ENCODE measurements at regions not wholly inside any gene's neighbourhood (a gene's known extent, or its start where the extent isn't known, plus 50 kb on each side); places are given as distances from the start of the nearest gene placed in this dataset.
"Not testable (repeated sequence)": the region's sequence is repeated elsewhere in the genome, so short reads cannot be mapped to it uniquely, and the experiment has no call there.

- H3K27ac ChIP-seq (ENCODE audit: low read depth, low read length); H3K9me2 ChIP-seq (replicated peaks; ENCODE audit: control insufficient read depth, low read length); H3K27me3 ChIP-seq (ENCODE audit: control insufficient read depth, low read length): not testable (repeated sequence)
Measured at GRCh38 chr16:18173945-18174497, 162.5 kb downstream of the NPIPA8 start.

GRCh38 chr16:18162293-18162692, 174.2 kb downstream of the NPIPA8 start:
- H3K4me1 ChIP-seq (ENCODE audit: control insufficient read depth, low read length); H3K27ac ChIP-seq (ENCODE audit: low read depth, low read length); H3K9me2 ChIP-seq (replicated peaks; ENCODE audit: control insufficient read depth, low read length); H3K27me3 ChIP-seq (ENCODE audit: control insufficient read depth, low read length); H3K79me2 ChIP-seq (ENCODE audit: control insufficient read depth, low read length); H3F3A ChIP-seq (ENCODE audit: control insufficient read depth, insufficient read depth); H3K4me2 ChIP-seq (ENCODE audit: low read length); H3K36me3 ChIP-seq (ENCODE audit: control insufficient read depth, low read length); H3K4me3 ChIP-seq (ENCODE audit: low read length); H3K9me3 ChIP-seq (ENCODE audit: control insufficient read depth, insufficient read depth, low read length); H4K20me1 ChIP-seq (ENCODE audit: control insufficient read depth, insufficient read depth, low read depth, low read length): not testable (repeated sequence)

More at GRCh38 chr16:18173945-18174497, 162.5 kb downstream of the NPIPA8 start:
- H4K20me1 ChIP-seq (ENCODE audit: control insufficient read depth, insufficient read depth, low read depth, low read length); H3K4me1 ChIP-seq (ENCODE audit: control insufficient read depth, low read length); H3K9me3 ChIP-seq (ENCODE audit: control insufficient read depth, insufficient read depth, low read length); H3K79me2 ChIP-seq (ENCODE audit: control insufficient read depth, low read length); H3K4me2 ChIP-seq (ENCODE audit: low read length); H3F3A ChIP-seq (ENCODE audit: control insufficient read depth, insufficient read depth); H3K36me3 ChIP-seq (ENCODE audit: control insufficient read depth, low read length); H3K4me3 ChIP-seq (ENCODE audit: low read length): not testable (repeated sequence)

DNA sequence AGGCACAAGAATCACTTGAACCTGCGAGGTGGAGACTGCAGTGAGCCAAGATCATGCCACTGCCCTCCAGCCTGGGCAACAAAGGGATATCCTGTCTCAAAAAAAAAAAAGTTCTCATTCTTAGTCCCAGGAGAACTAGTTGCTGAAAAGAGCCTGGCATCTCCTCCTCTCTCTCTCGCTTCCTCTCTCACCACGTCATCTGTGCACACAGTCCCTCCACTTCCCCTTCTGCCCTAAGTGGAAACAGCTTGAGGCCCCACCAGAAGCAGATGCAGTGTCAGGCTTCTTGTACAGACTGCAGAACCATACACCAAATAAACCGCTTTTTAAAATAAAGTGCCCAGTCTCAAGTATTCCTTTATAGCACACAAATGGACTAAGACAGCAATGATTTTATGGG, 175.3 kb downstream of the NPIPA8 start:
- H3K27me3 ChIP-seq (ENCODE audit: control insufficient read depth, low read length); H3K79me2 ChIP-seq (ENCODE audit: control insufficient read depth, low read length); H3K27ac ChIP-seq (ENCODE audit: low read depth, low read length); H3K4me2 ChIP-seq (ENCODE audit: low read length); H3K9me2 ChIP-seq (replicated peaks; ENCODE audit: control insufficient read depth, low read length); H3K9me3 ChIP-seq (ENCODE audit: control insufficient read depth, insufficient read depth, low read length); H3K4me3 ChIP-seq (ENCODE audit: low read length); H4K20me1 ChIP-seq (ENCODE audit: control insufficient read depth, insufficient read depth, low read depth, low read length); H3F3A ChIP-seq (ENCODE audit: control insufficient read depth, insufficient read depth); H3K36me3 ChIP-seq (ENCODE audit: control insufficient read depth, low read length); H3K4me1 ChIP-seq (ENCODE audit: control insufficient read depth, low read length): not testable (repeated sequence)

DNA sequence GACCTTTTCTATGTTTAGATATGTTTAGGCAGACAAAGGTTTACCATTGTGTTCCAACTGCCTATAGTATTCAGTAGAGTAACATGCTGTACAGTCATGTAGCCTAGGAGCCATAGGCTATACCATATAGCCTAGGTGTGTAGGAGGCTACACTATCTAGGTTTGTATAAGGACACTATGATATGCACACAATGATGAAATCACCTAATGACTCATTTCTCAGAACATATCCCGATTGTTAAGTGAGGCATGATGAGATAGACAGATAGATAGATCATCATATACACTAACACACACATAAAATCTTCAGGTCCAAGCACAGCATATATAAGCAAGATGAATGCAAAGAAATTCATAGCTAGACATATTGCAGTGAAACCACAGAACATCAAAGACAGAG, 177.4 kb downstream of the NPIPA8 start:
- not testable (repeated sequence) for H3K4me2 ChIP-seq (ENCODE audit: low read length); H3K9me3 ChIP-seq (ENCODE audit: control insufficient read depth, insufficient read depth, low read length); H3K27me3 ChIP-seq (ENCODE audit: control insufficient read depth, low read length); H3K9me2 ChIP-seq (replicated peaks; ENCODE audit: control insufficient read depth, low read length); H3K4me1 ChIP-seq (ENCODE audit: control insufficient read depth, low read length); H3K79me2 ChIP-seq (ENCODE audit: control insufficient read depth, low read length); H4K20me1 ChIP-seq (ENCODE audit: control insufficient read depth, insufficient read depth, low read depth, low read length); H3K27ac ChIP-seq (ENCODE audit: low read depth, low read length); H3F3A ChIP-seq (ENCODE audit: control insufficient read depth, insufficient read depth); H3K4me3 ChIP-seq (ENCODE audit: low read length); H3K36me3 ChIP-seq (ENCODE audit: control insufficient read depth, low read length)

DNA sequence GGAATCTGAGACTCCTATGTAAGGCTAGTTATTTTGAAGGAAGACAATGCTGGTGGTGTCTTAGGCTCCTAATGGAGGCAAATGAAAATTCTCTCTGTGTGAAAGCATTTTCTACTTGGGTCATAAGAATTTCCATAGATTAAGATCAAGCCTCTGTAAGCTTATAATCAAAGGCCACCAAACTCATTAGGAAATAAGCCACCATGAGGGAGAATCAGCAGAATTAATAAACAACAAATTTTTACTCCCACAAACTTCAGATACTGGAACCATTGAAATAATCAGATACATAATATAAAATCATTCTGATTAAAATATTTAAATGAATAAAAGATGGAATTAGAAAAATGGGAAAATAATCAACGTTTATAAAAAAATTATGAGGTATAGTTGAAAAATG, 178.7 kb downstream of the NPIPA8 start:
- not testable (repeated sequence) for H3K27ac ChIP-seq (ENCODE audit: low read depth, low read length); H3K4me2 ChIP-seq (ENCODE audit: low read length); H3K9me2 ChIP-seq (replicated peaks; ENCODE audit: control insufficient read depth, low read length); H3F3A ChIP-seq (ENCODE audit: control insufficient read depth, insufficient read depth); H3K9me3 ChIP-seq (ENCODE audit: control insufficient read depth, insufficient read depth, low read length); H3K79me2 ChIP-seq (ENCODE audit: control insufficient read depth, low read length); H3K4me3 ChIP-seq (ENCODE audit: low read length); H3K4me1 ChIP-seq (ENCODE audit: control insufficient read depth, low read length); H3K36me3 ChIP-seq (ENCODE audit: control insufficient read depth, low read length); H3K27me3 ChIP-seq (ENCODE audit: control insufficient read depth, low read length); H4K20me1 ChIP-seq (ENCODE audit: control insufficient read depth, insufficient read depth, low read depth, low read length)

- not testable (repeated sequence) for H4K20me1 ChIP-seq (ENCODE audit: control insufficient read depth, insufficient read depth, low read depth, low read length); H3K4me1 ChIP-seq (ENCODE audit: control insufficient read depth, low read length); H3K27me3 ChIP-seq (ENCODE audit: control insufficient read depth, low read length); H3K4me3 ChIP-seq (ENCODE audit: low read length); H3K9me3 ChIP-seq (ENCODE audit: control insufficient read depth, insufficient read depth, low read length); H3K4me2 ChIP-seq (ENCODE audit: low read length); H3K79me2 ChIP-seq (ENCODE audit: control insufficient read depth, low read length); H3K9me2 ChIP-seq (replicated peaks; ENCODE audit: control insufficient read depth, low read length); H3F3A ChIP-seq (ENCODE audit: control insufficient read depth, insufficient read depth); H3K27ac ChIP-seq (ENCODE audit: low read depth, low read length); H3K36me3 ChIP-seq (ENCODE audit: control insufficient read depth, low read length)
Measured at GRCh38 chr16:18152832-18153231, 183.7 kb downstream of the NPIPA8 start.

DNA sequence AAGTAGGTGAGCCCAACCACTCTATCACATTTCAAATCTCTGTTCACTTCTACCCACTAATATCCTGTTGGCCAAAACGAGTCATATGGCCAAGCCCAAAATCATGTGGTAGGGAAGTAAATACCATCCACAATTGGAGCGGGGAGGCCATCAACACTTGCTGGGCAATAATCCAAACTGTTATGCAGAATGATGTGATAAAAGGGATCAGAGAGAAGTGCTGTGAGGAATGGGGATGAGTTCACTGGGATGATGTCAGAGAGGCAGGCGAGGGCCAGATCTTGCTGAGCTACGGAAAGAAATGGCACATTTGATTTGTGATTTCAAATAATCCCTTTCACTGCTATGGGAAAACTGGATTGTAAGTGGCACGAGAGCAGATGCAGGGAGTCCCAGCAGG, 188.4 kb downstream of the NPIPA8 start:
- H3K36me3 ChIP-seq (ENCODE audit: control insufficient read depth, low read length); H4K20me1 ChIP-seq (ENCODE audit: control insufficient read depth, insufficient read depth, low read depth, low read length); H3K4me2 ChIP-seq (ENCODE audit: low read length); H3K27ac ChIP-seq (ENCODE audit: low read depth, low read length); H3K9me2 ChIP-seq (replicated peaks; ENCODE audit: control insufficient read depth, low read length); H3K9me3 ChIP-seq (ENCODE audit: control insufficient read depth, insufficient read depth, low read length); H3F3A ChIP-seq (ENCODE audit: control insufficient read depth, insufficient read depth); H3K4me3 ChIP-seq (ENCODE audit: low read length); H3K27me3 ChIP-seq (ENCODE audit: control insufficient read depth, low read length); H3K4me1 ChIP-seq (ENCODE audit: control insufficient read depth, low read length); H3K79me2 ChIP-seq (ENCODE audit: control insufficient read depth, low read length): not testable (repeated sequence)

GRCh38 chr16:18146601-18147142, 189.9 kb downstream of the NPIPA8 start:
- H3K27ac ChIP-seq (ENCODE audit: low read depth, low read length); H3F3A ChIP-seq (ENCODE audit: control insufficient read depth, insufficient read depth); H3K4me1 ChIP-seq (ENCODE audit: control insufficient read depth, low read length); H3K4me2 ChIP-seq (ENCODE audit: low read length); H4K20me1 ChIP-seq (ENCODE audit: control insufficient read depth, insufficient read depth, low read depth, low read length); H3K27me3 ChIP-seq (ENCODE audit: control insufficient read depth, low read length); H3K36me3 ChIP-seq (ENCODE audit: control insufficient read depth, low read length); H3K9me3 ChIP-seq (ENCODE audit: control insufficient read depth, insufficient read depth, low read length); H3K79me2 ChIP-seq (ENCODE audit: control insufficient read depth, low read length); H3K9me2 ChIP-seq (replicated peaks; ENCODE audit: control insufficient read depth, low read length); H3K4me3 ChIP-seq (ENCODE audit: low read length): not testable (repeated sequence)
